Astrocyte (in vitro differentiated cells and primary cell): ENCODE measurements at regions not wholly inside any gene's neighbourhood (a gene's known extent, or its start where the extent isn't known, plus 50 kb on each side); places are given as distances from the start of the nearest gene placed in this dataset.

Experiments used
- DNase-seq: peaks from one replicate; pipeline ENCODE4 v3.0.0-alpha.2; 2010; ENCODE audit warnings: low read depth
- FAIRE-seq: peaks from 2 replicates; lab custom pipeline; 2011; peaks lifted over from hg19 to GRCh38; lab: Jason Lieb, UNC
- H2AFZ ChIP-seq: 2 replicates; pipeline ENCODE4 v1.6.0; 2012; ENCODE audit warnings: low read depth, low read length, inconsistent platforms
- H3K27ac ChIP-seq: 2 replicates; pipeline ENCODE4 v1.5.1; 2011; ENCODE audit warnings: low read depth, low read length, inconsistent platforms
- H3K27me3 ChIP-seq: 2 replicates; pipeline ENCODE4 v1.6.0; 2011; ENCODE audit warnings: low read length, inconsistent platforms; ENCODE audit not compliant: insufficient read depth
- H3K36me3 ChIP-seq: 2 replicates; pipeline ENCODE4 v1.5.1; 2011; ENCODE audit warnings: low read length, inconsistent platforms; ENCODE audit not compliant: insufficient read depth
- H3K4me1 ChIP-seq: 2 replicates; pipeline ENCODE4 v1.5.1; 2011; ENCODE audit warnings: low read length, inconsistent platforms; ENCODE audit not compliant: insufficient read depth
- H3K4me2 ChIP-seq: 2 replicates; pipeline ENCODE4 v1.6.0; 2012; ENCODE audit warnings: low read length, inconsistent platforms
- H3K4me3 ChIP-seq: 2 replicates; pipeline ENCODE4 v1.5.1; 2011; ENCODE audit warnings: low read depth, mild to moderate bottlenecking, low read length, inconsistent platforms; ENCODE audit not compliant: insufficient read depth
- H3K79me2 ChIP-seq: 2 replicates; pipeline ENCODE4 v1.6.0; 2012; ENCODE audit warnings: mild to moderate bottlenecking, low read length, inconsistent platforms; ENCODE audit not compliant: insufficient read depth
- H3K9ac ChIP-seq: 2 replicates; pipeline ENCODE4 v1.6.0; 2012; ENCODE audit warnings: mild to moderate bottlenecking, low read length, inconsistent platforms
- H3K9me3 ChIP-seq: 2 replicates; pipeline ENCODE4 v1.5.1; 2012; ENCODE audit warnings: low read depth, mild to moderate bottlenecking, low read length, inconsistent platforms; ENCODE audit not compliant: insufficient read depth
- H4K20me1 ChIP-seq: 2 replicates; pipeline ENCODE4 v1.6.0; 2012; ENCODE audit warnings: low read length, inconsistent platforms; ENCODE audit not compliant: insufficient read depth
- H3K27ac Mint-ChIP-seq: one replicate; pipeline ENCODE4 v1.8.0; 2021; ENCODE audit warnings: mild to moderate bottlenecking, mixed read lengths; ENCODE audit not compliant: unreplicated experiment
- H3K27me3 Mint-ChIP-seq: one replicate; pipeline ENCODE4 v1.8.0; 2021; ENCODE audit warnings: low read depth, mixed read lengths; ENCODE audit not compliant: unreplicated experiment
- H3K36me3 Mint-ChIP-seq: one replicate; pipeline ENCODE4 v1.8.0; 2021; ENCODE audit warnings: low read depth, mixed read lengths; ENCODE audit not compliant: unreplicated experiment
- H3K4me1 Mint-ChIP-seq: one replicate; pipeline ENCODE4 v1.8.0; 2021; ENCODE audit warnings: low read depth, mixed read lengths; ENCODE audit not compliant: unreplicated experiment
- H3K4me3 Mint-ChIP-seq: one replicate; pipeline ENCODE4 v1.8.0; 2021; ENCODE audit warnings: mild to moderate bottlenecking, moderate library complexity, mixed read lengths; ENCODE audit not compliant: unreplicated experiment
- H3K9me3 Mint-ChIP-seq: one replicate; pipeline ENCODE4 v1.8.0; 2021; ENCODE audit warnings: mild to moderate bottlenecking, mixed read lengths; ENCODE audit not compliant: unreplicated experiment
- CTCF ChIP-seq: IDR thresholded peaks from 2 replicates; pipeline ENCODE4 v1.5.1; 2011; ENCODE audit warnings: low read depth, mild to moderate bottlenecking, inconsistent platforms, low read length, moderate library complexity; ENCODE audit not compliant: insufficient read depth
- EZH2 ChIP-seq: IDR thresholded peaks from 2 replicates; pipeline ENCODE4 v1.6.1; 2012; ENCODE audit warnings: mild to moderate bottlenecking, low read length, inconsistent platforms; ENCODE audit not compliant: insufficient read depth

GRCh38 chr15:95160316-95160715 lies 929.0 kb downstream of the MCTP2 start:
- Histone ChIP-seq H3K9me3 (no peaks in the 10 kb centered on the region), H3K27me3 (no peaks in the 10 kb centered on the region), H3K36me3 (no peaks in the 10 kb centered on the region), H2AFZ (no peak overlapping the region), H3K4me2 (no peak overlapping the region), H3K79me2 (no peaks in the 10 kb centered on the region), H3K4me1 (peaks cover 23% of the 10 kb centered on the region), H3K9ac (no peak overlapping the region), H3K27ac (no peak overlapping the region), H4K20me1 (no peaks in the 10 kb centered on the region), H3K4me3 (no peak overlapping the region)
- no peak overlapping the region for H3K4me3 Mint-ChIP-seq
- peaks cover 16% of the 10 kb centered on the region for H3K4me1 Mint-ChIP-seq
- no peak for FAIRE-seq
- H3K27me3 Mint-ChIP-seq = no peaks in the 10 kb centered on the region
- no peak for DNase-seq
- no peak overlapping the region for H3K27ac Mint-ChIP-seq
- no peaks in the 10 kb centered on the region for H3K36me3 Mint-ChIP-seq
- peaks cover 6% of the 10 kb centered on the region for H3K9me3 Mint-ChIP-seq
- TF ChIP-seq CTCF = no peak

- Histone ChIP-seq H3K4me2 (peak overlapping the region; percentile 73), H3K79me2 (no peaks in the 10 kb centered on the region), H3K4me3 (no peak overlapping the region), H4K20me1 (no peaks in the 10 kb centered on the region), H3K36me3 (no peaks in the 10 kb centered on the region), H3K27me3 (no peaks in the 10 kb centered on the region), H3K27ac (peak overlapping the region; percentile 83), H3K9me3 (no peaks in the 10 kb centered on the region), H3K9ac (peak overlapping the region; percentile 16), H2AFZ (no peak overlapping the region), H3K4me1 (peaks cover 23% of the 10 kb centered on the region)
- H3K36me3 Mint-ChIP-seq = no peaks in the 10 kb centered on the region
- peak; percentile 67 for DNase-seq
- H3K9me3 Mint-ChIP-seq = peaks cover 7% of the 10 kb centered on the region
- H3K4me1 Mint-ChIP-seq = peaks cover 16% of the 10 kb centered on the region
- H3K27me3 Mint-ChIP-seq = no peaks in the 10 kb centered on the region
- H3K4me3 Mint-ChIP-seq = no peak overlapping the region
- H3K27ac Mint-ChIP-seq = peak overlapping the region; percentile 30
- TF ChIP-seq CTCF (no peak), EZH2 (no peak)
- no peak for FAIRE-seq
These were observed 930.7 kb downstream of the MCTP2 start for GRCh38 chr15:95162069-95162468.

GRCh38 chr15:95162531-95162930 lies 931.2 kb downstream of the MCTP2 start:
- H3K4me3 Mint-ChIP-seq = no peak overlapping the region
- H3K9me3 Mint-ChIP-seq = peaks cover 4% of the 10 kb centered on the region
- DNase-seq (no peak), FAIRE-seq (no peak)
- H3K27me3 ChIP-seq = no peaks in the 10 kb centered on the region
- no peaks in the 10 kb centered on the region for H3K9me3 ChIP-seq
- peak overlapping the region; percentile 83 for H3K27ac ChIP-seq
- TF ChIP-seq CTCF (no peak), EZH2 (no peak)
- H3K79me2 ChIP-seq = no peaks in the 10 kb centered on the region
- peak overlapping the region; percentile 30 for H3K27ac Mint-ChIP-seq
- peaks cover 16% of the 10 kb centered on the region for H3K4me1 Mint-ChIP-seq
- H3K4me1 ChIP-seq = peaks cover 23% of the 10 kb centered on the region
- no peaks in the 10 kb centered on the region for H3K36me3 Mint-ChIP-seq
- no peaks in the 10 kb centered on the region for H3K27me3 Mint-ChIP-seq
- peak overlapping the region; percentile 73 for H3K4me2 ChIP-seq
- H4K20me1 ChIP-seq = no peaks in the 10 kb centered on the region
- H3K9ac ChIP-seq = peak overlapping the region; percentile 16
- no peak overlapping the region for H2AFZ ChIP-seq
- H3K4me3 ChIP-seq = no peak overlapping the region
- H3K36me3 ChIP-seq = no peaks in the 10 kb centered on the region
